ENCODE measurements at regions not wholly inside any gene's neighbourhood (a gene's known extent, or its start where the extent isn't known, plus 50 kb on each side); places are given as distances from the start of the nearest gene placed in this dataset.
A peak's percentile ranks its signal among the peaks of the same experiment; 100 is the strongest.

- DNase-seq, result no peak
- no peaks in the 10 kb centered on the region for H3K36me3 ChIP-seq (replicated peaks; ENCODE audit: control insufficient read depth, insufficient read depth, low read length)
- no peaks in the 10 kb centered on the region for H3K27me3 ChIP-seq (ENCODE audit: control insufficient read depth, insufficient read depth, low read length)
- H3K4me3 ChIP-seq (ENCODE audit: insufficient read depth, low read depth, low read length), result no peak overlapping the region
Observed at GRCh38 chr5:115072266-115073064, 97.2 kb downstream of the TRIM36 start.

GRCh38 chr5:115070737-115071136 is 99.0 kb downstream of the TRIM36 start:
- H3K4me3 ChIP-seq (ENCODE audit: insufficient read depth, low read depth, low read length), result no peak overlapping the region
- no peaks in the 10 kb centered on the region for H3K36me3 ChIP-seq (replicated peaks; ENCODE audit: control insufficient read depth, insufficient read depth, low read length)
- H3K27me3 ChIP-seq (ENCODE audit: control insufficient read depth, insufficient read depth, low read length), result no peaks in the 10 kb centered on the region
- DNase-seq, result no peak

GRCh38 chr5:115069087-115069968 is 100.4 kb downstream of the TRIM36 start:
- no peaks in the 10 kb centered on the region for H3K36me3 ChIP-seq (replicated peaks; ENCODE audit: control insufficient read depth, insufficient read depth, low read length)
- peak; percentile 37 for DNase-seq
- no peaks in the 10 kb centered on the region for H3K27me3 ChIP-seq (ENCODE audit: control insufficient read depth, insufficient read depth, low read length)
- H3K4me3 ChIP-seq (ENCODE audit: insufficient read depth, low read depth, low read length), result no peak overlapping the region

DNA sequence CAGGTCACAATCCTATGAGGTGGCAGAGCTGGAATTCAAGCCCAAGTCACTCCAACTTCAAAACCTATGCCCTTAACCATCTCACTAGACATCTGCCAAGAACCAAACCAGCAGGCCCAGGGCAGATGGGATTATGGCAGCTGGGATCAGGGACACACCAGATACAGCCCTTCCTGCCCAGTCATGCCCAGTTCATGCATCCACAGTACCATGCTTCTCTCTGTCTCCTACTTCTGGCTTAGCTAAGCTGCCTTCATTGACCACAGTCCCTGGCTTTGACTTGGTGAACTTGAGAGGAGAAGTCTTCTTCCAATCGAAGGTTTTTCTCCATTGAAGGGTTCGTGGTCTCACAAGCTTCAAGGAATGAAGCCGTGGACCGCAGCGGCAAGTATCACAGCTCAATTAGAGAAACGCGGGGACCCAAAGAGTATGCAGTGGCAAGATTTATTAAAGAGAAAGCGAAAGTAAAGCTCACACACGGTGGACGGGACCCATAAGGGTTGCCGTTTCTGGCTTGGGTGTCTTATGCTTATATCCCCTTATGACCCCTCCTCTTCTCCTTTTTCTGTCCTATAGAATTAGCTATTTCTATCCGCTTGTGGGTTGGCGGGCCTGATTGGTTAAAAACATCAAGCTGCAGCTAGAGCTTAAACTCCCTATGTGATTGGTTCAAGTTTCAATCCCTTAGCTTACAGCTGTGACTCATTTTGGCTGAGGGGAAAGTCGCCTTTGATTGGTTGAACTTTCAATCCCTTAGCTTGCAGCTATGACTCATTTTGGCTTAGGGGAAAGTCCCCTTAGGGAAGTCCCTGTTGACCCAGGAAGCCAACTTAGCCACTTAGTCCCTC is 101.2 kb downstream of the TRIM36 start:
- Histone ChIP-seq H3K36me3 (replicated peaks; ENCODE audit: control insufficient read depth, insufficient read depth, low read length) (no peaks in the 10 kb centered on the region), H3K27me3 (ENCODE audit: control insufficient read depth, insufficient read depth, low read length) (no peaks in the 10 kb centered on the region), H3K4me3 (ENCODE audit: insufficient read depth, low read depth, low read length) (no peak overlapping the region)
- no peak for DNase-seq

DNA sequence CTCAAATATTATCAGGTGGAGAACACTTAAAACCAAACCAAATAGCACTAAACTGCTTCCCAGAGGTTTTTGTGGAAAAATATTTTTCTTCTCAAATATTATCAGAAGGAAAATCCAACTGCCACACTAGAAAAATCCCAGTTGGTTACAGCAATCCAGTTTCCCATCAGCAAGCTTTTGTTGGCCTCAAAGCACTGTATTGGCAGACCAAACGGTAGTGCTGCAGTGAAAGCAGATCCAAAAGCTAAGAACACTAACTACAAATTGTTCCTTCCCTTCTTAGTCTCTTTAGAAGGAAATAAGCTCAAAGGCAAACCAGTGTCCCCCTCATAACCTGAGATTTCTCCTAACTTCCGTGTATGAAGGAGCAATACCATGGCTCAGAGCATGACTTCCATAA is 105.3 kb downstream of the TRIM36 start:
- no peak for DNase-seq
- H3K27me3 ChIP-seq (ENCODE audit: control insufficient read depth, insufficient read depth, low read length), result no peaks in the 10 kb centered on the region
- no peaks in the 10 kb centered on the region for H3K36me3 ChIP-seq (replicated peaks; ENCODE audit: control insufficient read depth, insufficient read depth, low read length)
- no peak overlapping the region for H3K4me3 ChIP-seq (ENCODE audit: insufficient read depth, low read depth, low read length)

- no peaks in the 10 kb centered on the region for H3K36me3 ChIP-seq (replicated peaks; ENCODE audit: control insufficient read depth, insufficient read depth, low read length)
- DNase-seq, result no peak
- H3K27me3 ChIP-seq (ENCODE audit: control insufficient read depth, insufficient read depth, low read length), result no peaks in the 10 kb centered on the region
- H3K4me3 ChIP-seq (ENCODE audit: insufficient read depth, low read depth, low read length), result no peak overlapping the region
Observed at GRCh38 chr5:115054387-115054951, 115.2 kb downstream of the TRIM36 start.

DNA sequence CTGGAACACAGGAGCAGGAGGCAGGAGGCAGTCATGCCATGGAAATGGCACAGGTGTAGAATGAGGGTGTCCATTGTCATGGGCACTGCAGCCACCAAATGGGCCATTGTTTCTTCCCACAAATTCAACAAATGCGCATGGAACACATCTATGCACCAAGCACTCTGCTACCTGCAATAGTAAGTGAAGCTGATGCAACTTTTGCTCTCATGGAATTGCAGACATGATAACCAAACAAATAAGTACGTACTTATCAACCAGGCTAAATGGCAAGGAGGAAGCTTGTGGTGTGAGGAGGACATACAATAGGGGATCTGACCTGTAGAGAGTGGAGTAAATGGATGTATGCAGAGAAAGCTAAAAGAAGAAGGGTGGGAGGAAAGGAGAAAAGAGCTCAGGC is 116.8 kb downstream of the TRIM36 start:
- DNase-seq, result no peak
- Histone ChIP-seq H3K27me3 (ENCODE audit: control insufficient read depth, insufficient read depth, low read length) (no peaks in the 10 kb centered on the region), H3K4me3 (ENCODE audit: insufficient read depth, low read depth, low read length) (no peak overlapping the region), H3K36me3 (replicated peaks; ENCODE audit: control insufficient read depth, insufficient read depth, low read length) (no peaks in the 10 kb centered on the region)

DNA sequence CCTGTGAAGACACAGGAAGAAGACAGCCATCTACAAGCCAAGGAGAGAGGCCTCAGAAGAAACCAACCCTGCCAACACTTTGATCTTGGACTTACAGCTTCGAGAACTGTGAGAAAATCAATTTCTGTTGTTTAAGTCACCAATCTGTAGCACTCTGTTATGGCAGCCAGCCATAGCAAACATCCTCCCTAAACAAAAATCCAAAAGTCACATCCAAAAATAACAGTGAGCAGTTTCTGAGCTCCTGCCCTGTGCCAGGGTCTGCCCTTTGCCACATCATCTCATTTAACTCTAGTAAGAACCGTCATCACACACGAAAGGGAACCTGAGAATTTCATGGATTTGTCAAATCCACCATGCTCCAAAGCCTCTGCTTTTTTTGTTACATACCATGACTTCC is 118.8 kb downstream of the TRIM36 start:
- H3K36me3 ChIP-seq (replicated peaks; ENCODE audit: control insufficient read depth, insufficient read depth, low read length), result no peaks in the 10 kb centered on the region
- no peak overlapping the region for H3K4me3 ChIP-seq (ENCODE audit: insufficient read depth, low read depth, low read length)
- H3K27me3 ChIP-seq (ENCODE audit: control insufficient read depth, insufficient read depth, low read length), result no peaks in the 10 kb centered on the region
- no peak for DNase-seq

DNA sequence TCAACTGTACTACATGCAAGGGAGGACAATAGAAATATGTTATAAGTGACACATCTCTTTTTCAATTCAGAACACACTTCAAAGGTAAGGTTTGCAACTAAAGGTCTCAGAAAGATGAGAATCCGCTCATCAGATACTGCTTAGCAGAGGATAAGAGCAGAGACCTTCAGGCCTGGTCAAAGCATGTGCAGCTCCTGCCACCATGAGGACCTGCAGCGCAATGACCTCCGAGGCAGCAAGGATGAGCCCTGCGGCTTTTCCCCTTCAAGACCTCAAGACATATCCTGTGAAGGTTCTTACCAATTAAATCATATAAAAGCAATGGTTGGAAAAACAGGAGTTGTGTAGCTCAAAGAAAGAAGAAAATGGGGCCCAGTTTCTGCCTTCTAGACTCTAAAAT is 135.8 kb downstream of the TRIM36 start:
- peak; percentile 26 for DNase-seq
- no peak overlapping the region for H3K4me3 ChIP-seq (ENCODE audit: insufficient read depth, low read depth, low read length)
- H3K27me3 ChIP-seq (ENCODE audit: control insufficient read depth, insufficient read depth, low read length), result no peaks in the 10 kb centered on the region

GRCh38 chr5:115028557-115028956 is 141.2 kb downstream of the TRIM36 start:
- Histone ChIP-seq H3K27me3 (ENCODE audit: control insufficient read depth, insufficient read depth, low read length) (no peaks in the 10 kb centered on the region), H3K4me3 (ENCODE audit: insufficient read depth, low read depth, low read length) (no peak overlapping the region), H3K36me3 (replicated peaks; ENCODE audit: control insufficient read depth, insufficient read depth, low read length) (no peaks in the 10 kb centered on the region)
- no peak for DNase-seq

More for the DNA sequence above, 135.8 kb downstream of the TRIM36 start:
- no peaks in the 10 kb centered on the region for H3K36me3 ChIP-seq (replicated peaks; ENCODE audit: control insufficient read depth, insufficient read depth, low read length)

GRCh38 chr5:115024922-115025321 is 144.8 kb downstream of the TRIM36 start:
- no peak for DNase-seq
- Histone ChIP-seq H3K27me3 (ENCODE audit: control insufficient read depth, insufficient read depth, low read length) (no peaks in the 10 kb centered on the region), H3K36me3 (replicated peaks; ENCODE audit: control insufficient read depth, insufficient read depth, low read length) (no peaks in the 10 kb centered on the region), H3K4me3 (ENCODE audit: insufficient read depth, low read depth, low read length) (no peak overlapping the region)

DNA sequence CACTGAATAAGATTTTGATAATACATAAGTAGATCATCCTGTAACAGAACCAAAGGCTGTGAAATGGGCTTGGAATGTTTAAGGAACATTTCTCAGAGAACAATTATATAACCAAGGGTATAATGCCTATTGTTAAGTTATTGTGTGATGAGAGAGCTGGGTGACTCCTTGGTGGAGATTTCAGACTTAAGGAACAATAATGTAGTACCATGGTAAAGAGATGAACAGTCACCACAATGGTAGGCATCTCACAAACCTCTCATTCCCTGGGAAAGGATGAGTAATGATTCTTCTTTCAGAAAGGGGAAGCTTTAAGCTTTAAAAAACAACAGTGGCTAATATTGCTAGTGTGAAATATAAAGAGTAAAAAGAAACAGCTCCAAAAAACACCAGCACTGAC is 147.4 kb downstream of the TRIM36 start:
- Histone ChIP-seq H3K27me3 (ENCODE audit: control insufficient read depth, insufficient read depth, low read length) (no peaks in the 10 kb centered on the region), H3K36me3 (replicated peaks; ENCODE audit: control insufficient read depth, insufficient read depth, low read length) (no peaks in the 10 kb centered on the region), H3K4me3 (ENCODE audit: insufficient read depth, low read depth, low read length) (no peak overlapping the region)
- no peak for DNase-seq

GRCh38 chr5:115016646-115017045 is 153.1 kb downstream of the TRIM36 start:
- no peaks in the 10 kb centered on the region for H3K36me3 ChIP-seq (replicated peaks; ENCODE audit: control insufficient read depth, insufficient read depth, low read length)
- DNase-seq, result no peak
- no peak overlapping the region for H3K4me3 ChIP-seq (ENCODE audit: insufficient read depth, low read depth, low read length)
- no peaks in the 10 kb centered on the region for H3K27me3 ChIP-seq (ENCODE audit: control insufficient read depth, insufficient read depth, low read length)

GRCh38 chr5:114999176-114999575 is 170.5 kb downstream of the TRIM36 start:
- DNase-seq, result no peak
- Histone ChIP-seq H3K27me3 (ENCODE audit: control insufficient read depth, insufficient read depth, low read length) (no peaks in the 10 kb centered on the region), H3K4me3 (ENCODE audit: insufficient read depth, low read depth, low read length) (no peak overlapping the region), H3K36me3 (replicated peaks; ENCODE audit: control insufficient read depth, insufficient read depth, low read length) (no peaks in the 10 kb centered on the region)

All from H7 (cell line).